Activated CD4-positive, CD25-positive, alpha-beta regulatory T cell treated with anti-CD3 and anti-CD28 coated beads, Interleukin-2, amount 50 U/mL, for 24 hours (primary cell): ENCODE measurements at regions not wholly inside any gene's neighbourhood (a gene's known extent, or its start where the extent isn't known, plus 50 kb on each side); places are given as distances from the start of the nearest gene placed in this dataset.
"Not testable (repeated sequence)": the region's sequence is repeated elsewhere in the genome, so short reads cannot be mapped to it uniquely, and the experiment has no call there.

Source experiments
- ATAC-seq, 2 donors: fragments of 150-1000 bp; cut with Tn5 transposase; one replicate each; pipeline ENCODE4 v1.10.0; 2021; ENCODE audit warnings: mild to moderate bottlenecking in 1 of 2, moderate library complexity in 1 of 2

GRCh38 chrX:121172703-121173102 is 125.3 kb downstream of the GLUD2 start:
- no peak for ATAC-seq

GRCh38 chrX:121179972-121180371 is 132.6 kb downstream of the GLUD2 start:
- no peak for ATAC-seq

GRCh38 chrX:121191779-121192178 is 144.4 kb downstream of the GLUD2 start:
- no peak for ATAC-seq

GRCh38 chrX:121195719-121196118 is 148.3 kb downstream of the GLUD2 start:
- ATAC-seq, result no peak

- not testable (repeated sequence) for ATAC-seq
Observed at GRCh38 chrX:121196872-121197444, 149.5 kb downstream of the GLUD2 start.

- ATAC-seq, result no peak
Observed at GRCh38 chrX:121208563-121208962, 161.2 kb downstream of the GLUD2 start.

- no peak for ATAC-seq
Observed at GRCh38 chrX:121216641-121217374, 169.4 kb downstream of the GLUD2 start.

GRCh38 chrX:121221322-121221977 is 174.0 kb downstream of the GLUD2 start:
- ATAC-seq, result no peak

GRCh38 chrX:121227888-121228287 is 180.5 kb downstream of the GLUD2 start:
- no peak for ATAC-seq

- ATAC-seq, result no peak
Observed at GRCh38 chrX:121231566-121232358, 184.4 kb downstream of the GLUD2 start.

GRCh38 chrX:121236040-121236439 is 188.6 kb downstream of the GLUD2 start:
- no peak for ATAC-seq

- ATAC-seq, result no peak
Observed at GRCh38 chrX:121238093-121238492, 190.7 kb downstream of the GLUD2 start.

GRCh38 chrX:121244511-121244910 is 197.1 kb downstream of the GLUD2 start:
- ATAC-seq, result no peak

- no peak for ATAC-seq
Observed at GRCh38 chrX:121245763-121246162, 198.4 kb downstream of the GLUD2 start.

- ATAC-seq, result no peak
Observed at GRCh38 chrX:121254336-121254735, 206.9 kb downstream of the GLUD2 start.

- no peak for ATAC-seq
Observed at GRCh38 chrX:121256647-121257046, 209.2 kb downstream of the GLUD2 start.

GRCh38 chrX:121258545-121258944 is 211.1 kb downstream of the GLUD2 start:
- no peak for ATAC-seq

- ATAC-seq, result no peak
Observed at GRCh38 chrX:121259170-121259569, 211.8 kb downstream of the GLUD2 start.

- no peak for ATAC-seq
Observed at GRCh38 chrX:121260596-121261240, 213.3 kb downstream of the GLUD2 start.

- no peak for ATAC-seq
Observed at GRCh38 chrX:121283921-121284320, 236.5 kb downstream of the GLUD2 start.

GRCh38 chrX:121298499-121298898 is 251.1 kb downstream of the GLUD2 start:
- no peak for ATAC-seq

- no peak for ATAC-seq
Observed at GRCh38 chrX:121301356-121301755, 253.9 kb downstream of the GLUD2 start.

- ATAC-seq, result no peak
Observed at GRCh38 chrX:121301822-121302221, 254.4 kb downstream of the GLUD2 start.
